K562 (cell line): ENCODE measurements at regions not wholly inside any gene's neighbourhood (a gene's known extent, or its start where the extent isn't known, plus 50 kb on each side); places are given as distances from the start of the nearest gene placed in this dataset.

ENCODE experiments used
- ATAC-seq: fragments of 200-7000 bp; cut with Tn5 transposase; 3 replicates; pipeline ENCODE4 v1.9.1; 2020; ENCODE audit warnings: moderate library complexity
- BruUV-seq: library from RNA; stranded (reverse); fragments of 400-500 nt; replicated peaks from 2 replicates; lab custom pipeline; 2021; lab: Mats Ljungman, UMichigan
- CTCF ChIA-PET: fragments of 300-600 bp; formaldehyde crosslinking; extraction: SDS; loops from one replicate; lab custom pipeline; 2021; ENCODE audit warnings: low intra/inter-chr PET ratio; lab: Yijun Ruan, JAX
- POLR2A ChIA-PET: fragments of 300-600, 350-650 bp; sonication (Branson Sonifier 250); formaldehyde crosslinking; extraction: SDS; loops from one replicate; lab custom pipeline; 2021; ENCODE audit warnings: antibody characterized with exemption, inconsistent platforms; lab: Yijun Ruan, JAX
- DNase-seq, 4 experiments: peaks; one replicate each; pipeline versions ENCODE4 v3.0.0 to v3.0.0-alpha.2; 2011 to 2018; ENCODE audit warnings: low spot score in 3 of 4, mixed read lengths in 3 of 4; ENCODE audit errors: extremely low read depth in 1 of 4
- FAIRE-seq: peaks from 2 replicates; lab custom pipeline; 2011; peaks lifted over from hg19 to GRCh38; lab: Jason Lieb, UNC
- H2AFZ ChIP-seq: 2 replicates; pipeline ENCODE4 v1.6.0; 2011; ENCODE audit warnings: low read depth, low read length, control low read depth, inconsistent platforms
- H3K27ac ChIP-seq: fragments of 200-600 bp; 3 replicates; pipeline ENCODE4 v1.8.0; 2011; ENCODE audit warnings: low read depth, mild to moderate bottlenecking, control low read depth, inconsistent platforms, low read length, moderate library complexity, mixed read lengths; ENCODE audit errors: extremely low read depth
- H3K27me3 ChIP-seq, 2 experiments: fragments of 300-600 bp in 1 of 2; 2 replicates in 1 of 2; 3 replicates in 1 of 2; pipeline versions ENCODE4 v1.6.0 to v1.8.0; 2011; ENCODE audit warnings: inconsistent platforms in 2 of 2, low read length in 2 of 2, mild to moderate bottlenecking in 1 of 2, mixed read lengths in 1 of 2, moderate library complexity in 1 of 2; ENCODE audit not compliant: control insufficient read depth in 2 of 2, insufficient read depth in 2 of 2
- H3K36me3 ChIP-seq: fragments of 300-600 bp; 3 replicates; pipeline ENCODE4 v1.8.0; 2011; ENCODE audit warnings: mild to moderate bottlenecking, low read length, inconsistent platforms; ENCODE audit not compliant: control insufficient read depth, insufficient read depth
- H3K4me1 ChIP-seq, 2 experiments: fragments of 200-600 bp in 1 of 2; replicated peaks in 1 of 2; 2 replicates in 1 of 2; 3 replicates in 1 of 2; pipeline versions ENCODE4 v1.5.1 to v1.8.0; 2011; ENCODE audit warnings: inconsistent platforms in 2 of 2, low read length in 2 of 2, mild to moderate bottlenecking in 1 of 2, mixed read lengths in 1 of 2, moderate library complexity in 1 of 2; ENCODE audit not compliant: control insufficient read depth in 2 of 2, insufficient read depth in 2 of 2
- H3K4me2 ChIP-seq: 2 replicates; pipeline ENCODE4 v1.6.1; 2011; ENCODE audit warnings: low read length, control low read depth, inconsistent platforms, mixed read lengths; ENCODE audit not compliant: insufficient read depth
- H3K4me3 ChIP-seq: fragments of 200-600 bp; sonication (generic), shearing (Covaris generic); 2 replicates; pipeline ENCODE4 v1.5.1; 2016; ENCODE audit warnings: control low read depth, inconsistent platforms
- H3K79me2 ChIP-seq: fragments of 200-600 bp; 3 replicates; pipeline ENCODE4 v1.8.0; 2011; ENCODE audit warnings: low read length, inconsistent platforms; ENCODE audit not compliant: control insufficient read depth, insufficient read depth
- H3K9ac ChIP-seq, 2 experiments: 2 replicates each; pipeline versions ENCODE4 v1.6.0 to v1.6.1; 2011; ENCODE audit warnings: low read depth in 2 of 2, low read length in 2 of 2, control low read depth in 1 of 2, inconsistent platforms in 1 of 2, mild to moderate bottlenecking in 1 of 2, mixed read lengths in 1 of 2; ENCODE audit not compliant: insufficient read depth in 1 of 2
- H3K9me1 ChIP-seq: one replicate; pipeline ENCODE4 v1.6.0; 2011; ENCODE audit warnings: inconsistent platforms, mild to moderate bottlenecking, low read length, moderate library complexity; ENCODE audit not compliant: control insufficient read depth, insufficient read depth
- H3K9me3 ChIP-seq: replicated peaks from 2 replicates; pipeline ENCODE4 v1.5.1; 2011; ENCODE audit warnings: low read depth, low read length, inconsistent platforms; ENCODE audit not compliant: control insufficient read depth, insufficient read depth
- H4K20me1 ChIP-seq: replicated peaks from 2 replicates; pipeline ENCODE4 v1.6.1; 2011; ENCODE audit warnings: low read length, inconsistent platforms, mixed read lengths; ENCODE audit not compliant: control insufficient read depth, insufficient read depth
- EHMT2 ChIP-seq: fragments of 450-650 bp; IDR thresholded peaks from 2 replicates; pipeline ENCODE4 v1.6.1; 2018; ENCODE audit warnings: antibody characterized with exemption
- FOXP1 ChIP-seq: sonication (generic); formaldehyde crosslinking; IDR thresholded peaks from 2 replicates; pipeline ENCODE4 v1.8.0; 2022; ENCODE audit warnings: mild to moderate bottlenecking, missing genetic modification reagents
- HIVEP1 ChIP-seq: fragments of 250-450 bp; sonication (Bioruptor Pico); IDR thresholded peaks from 2 replicates; pipeline ENCODE4 v1.4.0; 2020; ENCODE audit warnings: mild to moderate bottlenecking
- MED1 ChIP-seq: sonication (generic); formaldehyde crosslinking; IDR thresholded peaks from 2 replicates; pipeline ENCODE4 v1.8.1; 2023; ENCODE audit warnings: missing genetic modification reagents, borderline replicate concordance
- NCOA4 ChIP-seq: fragments of 450-650 bp; IDR thresholded peaks from 2 replicates; pipeline ENCODE4 v1.6.1; 2018; ENCODE audit warnings: mild to moderate bottlenecking; ENCODE audit not compliant: partially characterized antibody
- NELFE ChIP-seq: IDR thresholded peaks from 2 replicates; pipeline ENCODE4 v1.6.1; 2011; ENCODE audit warnings: mild to moderate bottlenecking; ENCODE audit not compliant: insufficient read depth, insufficient read length
- NR4A1 ChIP-seq, 2 experiments: fragments of 250-450 bp in 1 of 2; fragments of 450-650 bp in 1 of 2; sonication (Bioruptor Pico) in 1 of 2; IDR thresholded peaks; 2 replicates each; pipeline versions ENCODE4 v1.4.0 to v1.6.1; 2016 to 2020; ENCODE audit warnings: mild to moderate bottlenecking in 2 of 2, missing compliant biosample characterization in 1 of 2, missing genetic modification characterization in 1 of 2, moderate library complexity in 1 of 2
- PATZ1 ChIP-seq: fragments of 250-450 bp; sonication (Bioruptor Pico); IDR thresholded peaks from 2 replicates; pipeline ENCODE4 v1.5.0; 2020; ENCODE audit warnings: mild to moderate bottlenecking, borderline replicate concordance
- PHF20 ChIP-seq: fragments of 450-650 bp; IDR thresholded peaks from 2 replicates; pipeline ENCODE4 v1.6.1; 2018; ENCODE audit not compliant: partially characterized antibody
- PHTF2 ChIP-seq: fragments of 250-450 bp; sonication (Bioruptor Pico); IDR thresholded peaks from 2 replicates; pipeline ENCODE4 v1.5.0; 2021; ENCODE audit warnings: mild to moderate bottlenecking
- RFX1 ChIP-seq: fragments of 450-650 bp; IDR thresholded peaks from 2 replicates; pipeline ENCODE4 v1.6.1; 2016; ENCODE audit warnings: mild to moderate bottlenecking, moderate library complexity
- SREBF1 ChIP-seq: fragments of 150-350 bp; IDR thresholded peaks from 2 replicates; pipeline ENCODE4 v1.6.1; 2014; ENCODE audit warnings: antibody characterized with exemption, low read depth, low read length, borderline replicate concordance
- SRSF7 ChIP-seq: fragments of 200-400 bp; formaldehyde crosslinking; optimal IDR thresholded peaks from 2 replicates; pipeline ENCODE3; 2017; ENCODE audit warnings: mild to moderate bottlenecking, low read depth, low read length
- TARDBP ChIP-seq: fragments of 450-650 bp; IDR thresholded peaks from 2 replicates; pipeline ENCODE4 v1.6.1; 2016
- TGIF2 ChIP-seq: sonication (generic); formaldehyde crosslinking; IDR thresholded peaks from 2 replicates; pipeline ENCODE4 v1.8.1; 2022; ENCODE audit warnings: mild to moderate bottlenecking, missing genetic modification reagents, moderate library complexity
- THRAP3 ChIP-seq: fragments of 450-650 bp; IDR thresholded peaks from 2 replicates; pipeline ENCODE4 v1.6.1; 2016; ENCODE audit warnings: mild to moderate bottlenecking, inconsistent platforms, borderline replicate concordance
- ZNF324 ChIP-seq: fragments of 250-450 bp; sonication (Bioruptor Pico); IDR thresholded peaks from 2 replicates; pipeline ENCODE4 v1.4.0; 2020; ENCODE audit warnings: mild to moderate bottlenecking
- WGBS: fragments of 100-300 bp; shearing (Covaris generic); methylation state at CpG from one replicate; pipeline ENCODE4 v1.1.6; 2016; ENCODE audit warnings: low coverage, mixed read lengths; ENCODE audit not compliant: insufficient coverage; ENCODE audit errors: missing lambda C conversion rate; 5-methylcytosine and 5-hydroxymethylcytosine counted together
- in situ Hi-C: fragments of 300-500 bp; cut with MboI; formaldehyde crosslinking; loops from 4 replicates; pipeline ENCODE4 v1.15.0; 2018; ENCODE audit warnings: inconsistent platforms, mixed read lengths
- intact Hi-C: fragments of 100-400 bp; cut with micrococcal nuclease; formaldehyde crosslinking; loops from 2 replicates; pipeline ENCODE4 v1.14.2; 2022

DNA sequence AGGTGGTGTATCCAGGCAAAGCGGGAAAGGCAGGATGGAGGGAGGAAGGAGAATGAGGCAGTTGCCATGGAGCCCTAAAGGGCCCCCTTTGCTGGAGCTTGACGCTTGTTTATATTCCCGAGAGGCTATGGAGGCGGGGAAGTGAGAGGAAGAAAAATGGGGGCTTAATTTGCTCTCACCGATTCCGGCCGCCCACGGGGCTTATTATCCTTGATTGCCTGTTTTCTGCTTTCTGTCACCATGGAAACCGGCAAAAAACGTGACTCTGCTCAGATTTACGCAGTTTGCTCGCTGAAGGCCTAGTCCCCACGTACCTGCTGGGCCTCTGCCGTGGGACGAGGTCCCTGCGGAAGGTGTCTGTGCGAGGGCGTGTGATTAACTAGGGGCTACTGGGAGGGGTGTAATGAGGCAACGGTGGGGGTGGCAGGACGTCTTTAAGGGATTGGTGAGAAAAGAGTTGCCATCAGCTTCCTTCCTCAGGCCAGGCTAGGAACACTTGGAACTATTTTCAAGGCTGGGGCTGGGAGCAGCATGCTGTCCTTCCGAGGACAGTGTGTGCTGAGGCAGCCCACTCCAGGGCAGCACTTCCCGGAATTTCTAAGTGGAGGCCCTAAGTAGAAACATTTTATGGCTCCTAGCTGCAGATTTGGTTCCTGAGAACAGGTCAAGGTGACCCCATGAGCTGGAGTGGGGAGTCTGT, 110.8 kb upstream of the NDN start:
- intact Hi-C loops = no loop called here
- no peaks in the 10 kb centered on the region for H3K9me3 ChIP-seq
- WGBS = 1% methylated on average over 22 of the region's 22 CpGs
- FAIRE-seq = no peak
- no peaks in the 10 kb centered on the region for H3K4me1 ChIP-seq
- ATAC-seq = no peak
- no peak for TF ChIP-seq NR4A1 (CRISPR knock-in tag; IDR thresholded peaks at IDR 0.05)
- no peak for TF ChIP-seq NR4A1 (tag; IDR thresholded peaks at IDR 0.05)
- TF ChIP-seq MED1 (CRISPR knock-in tag) = no peak
- TF ChIP-seq NELFE = no peak
- TF ChIP-seq PHTF2 (CRISPR knock-in tag) = no peak
- peak; percentile 39 for TF ChIP-seq RFX1
- TF ChIP-seq, all 486 proteins: peak for 1
- no peak for DNase-seq
- no peak overlapping the region for H3K4me2 ChIP-seq
- no peaks in the 10 kb centered on the region for H4K20me1 ChIP-seq
- no peaks in the 10 kb centered on the region for H3K36me3 ChIP-seq
- no TSS peak for BruUV-seq
- CTCF ChIA-PET = no interaction called here
- H3K79me2 ChIP-seq = no peaks in the 10 kb centered on the region
- no peak overlapping the region for H3K4me3 ChIP-seq
- in situ Hi-C loops = no loop called here
- H3K27ac ChIP-seq = no peak overlapping the region
- H3K9ac ChIP-seq = no peak overlapping the region
- POLR2A ChIA-PET = interaction anchor here (0.6 kb wide), 1 partner anchor 149 kb away, joined by 3 read pairs; no protein-coding TSS in a partner anchor
- H3K27me3 ChIP-seq = no peaks in the 10 kb centered on the region
- no peak overlapping the region for H2AFZ ChIP-seq
- no peaks in the 10 kb centered on the region for H3K9me1 ChIP-seq

DNA sequence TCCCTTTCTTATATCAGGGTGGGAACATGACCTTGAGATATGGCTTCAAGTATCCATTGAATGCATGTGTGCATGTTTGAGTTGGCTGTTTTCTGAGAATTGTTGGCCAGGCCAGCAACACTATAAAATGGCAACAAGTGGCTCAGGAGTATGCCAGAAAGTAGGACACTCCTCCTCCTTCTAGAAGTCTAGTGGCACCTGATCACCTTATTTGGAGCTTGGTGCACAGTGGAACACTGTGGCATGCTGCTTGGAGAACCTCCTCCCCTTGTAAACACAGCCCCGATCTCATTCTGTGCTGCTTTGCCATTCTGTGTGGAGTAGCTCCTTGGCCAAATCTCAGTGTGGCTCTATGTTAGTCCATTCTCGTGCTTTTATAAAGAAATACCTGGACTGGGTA, 114.8 kb upstream of the NDN start:
- in situ Hi-C loops = no loop called here
- CTCF ChIA-PET = no interaction called here
- Histone ChIP-seq H3K4me3 (no peak overlapping the region), H3K27ac (no peak overlapping the region), H3K27me3 (no peaks in the 10 kb centered on the region), H3K9ac (no peak overlapping the region), H3K9me3 (no peaks in the 10 kb centered on the region), H3K36me3 (no peaks in the 10 kb centered on the region), H4K20me1 (no peaks in the 10 kb centered on the region), H3K9me1 (no peaks in the 10 kb centered on the region), H3K4me1 (no peaks in the 10 kb centered on the region), H3K4me2 (no peak overlapping the region), H2AFZ (no peak overlapping the region), H3K79me2 (no peaks in the 10 kb centered on the region)
- FAIRE-seq (no peak), ATAC-seq (no peak), DNase-seq (no peak)
- intact Hi-C loops = no loop called here
- POLR2A ChIA-PET = no interaction called here
- WGBS = 0% methylated on average over 2 of the region's 2 CpGs
- BruUV-seq = no TSS peak
- TF ChIP-seq SRSF7 (no peak), THRAP3 (no peak), HIVEP1 (CRISPR knock-in tag) (no peak), NCOA4 (no peak), PATZ1 (CRISPR knock-in tag) (no peak), TGIF2 (CRISPR knock-in tag) (no peak), FOXP1 (CRISPR knock-in tag) (no peak), EHMT2 (no peak), TARDBP (no peak), SREBF1 (no peak), ZNF324 (CRISPR knock-in tag) (no peak), PHF20 (no peak)
